Peyer's patch (tissue), 4 donors: ENCODE measurements at regions not wholly inside any gene's neighbourhood (a gene's known extent, or its start where the extent isn't known, plus 50 kb on each side); places are given as distances from the start of the nearest gene placed in this dataset.

Source experiments
- DNase-seq, 3 donors: peaks; one replicate each; pipeline ENCODE4 v3.0.0-alpha.2; 2017 to 2019
- H3K27ac ChIP-seq, 4 donors: fragments of 200-600 bp; sonication (generic); one replicate each; pipeline ENCODE4 v1.5.1; 2016 to 2019
- H3K27me3 ChIP-seq, 2 donors: fragments of 200-600 bp; sonication (generic); one replicate each; pipeline ENCODE4 v1.5.1; 2019
- H3K36me3 ChIP-seq, 3 donors: fragments of 200-600 bp; sonication (generic); one replicate each; pipeline ENCODE4 v1.5.1; 2016 to 2019
- H3K4me1 ChIP-seq, 4 donors: fragments of 200-600 bp; sonication (generic); one replicate each; pipeline ENCODE4 v1.5.1; 2016 to 2019
- H3K4me3 ChIP-seq, 4 donors: fragments of 200-600 bp; sonication (generic); 1 replicate in 3 of 4; 2 replicates in 1 of 4; pipeline ENCODE4 v1.5.1; 2016 to 2019; ENCODE audit warnings: mild to moderate bottlenecking in 1 of 4
- H3K9me3 ChIP-seq, 4 donors: fragments of 200-600 bp; sonication (generic); one replicate each; pipeline ENCODE4 v1.5.1; 2016 to 2019; ENCODE audit warnings: mild to moderate bottlenecking in 1 of 4
- POLR2A ChIP-seq, 2 donors: fragments of 450-650 bp; IDR thresholded peaks; one replicate each; pipeline ENCODE4 v1.5.1; 2017; ENCODE audit warnings: antibody characterized with exemption in 2 of 2, mild to moderate bottlenecking in 2 of 2, moderate library complexity in 2 of 2
- TF ChIP-seq, protein P1 (sequence below), 6 experiments: fragments of 450-650 bp in 4 of 6; fragments of 200-600 bp in 2 of 6; sonication (generic) in 1 of 6; IDR thresholded peaks; one replicate each; pipeline ENCODE4 v1.5.1; 2017 to 2019; ENCODE audit warnings: antibody characterized with exemption in 6 of 6, mild to moderate bottlenecking in 3 of 6, moderate library complexity in 1 of 6

DNA sequence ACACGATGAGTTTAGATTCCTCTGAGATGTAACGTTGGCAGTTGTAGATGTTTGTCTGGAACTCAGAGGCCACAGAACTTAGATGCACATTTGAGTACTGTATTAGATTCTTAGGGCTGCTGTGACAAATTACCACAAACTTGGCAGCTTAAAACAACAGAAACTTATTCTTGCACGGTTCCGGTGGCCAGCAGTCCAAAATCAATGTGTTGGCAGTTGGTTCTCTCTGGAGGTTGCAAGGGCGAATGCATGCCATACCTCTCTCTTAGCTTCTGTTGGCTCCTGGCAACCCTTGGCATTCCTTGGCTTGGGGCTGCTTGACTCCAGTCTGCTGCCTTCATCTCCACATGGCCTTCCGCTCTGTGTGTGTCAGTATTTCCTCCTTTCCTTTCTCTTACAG is 118.9 kb downstream of the C12orf75 start:
- Histone ChIP-seq H3K36me3 (no peaks in the 10 kb centered on the region), H3K27me3 (no peaks in the 10 kb centered on the region)
- TF ChIP-seq, protein P1, sequence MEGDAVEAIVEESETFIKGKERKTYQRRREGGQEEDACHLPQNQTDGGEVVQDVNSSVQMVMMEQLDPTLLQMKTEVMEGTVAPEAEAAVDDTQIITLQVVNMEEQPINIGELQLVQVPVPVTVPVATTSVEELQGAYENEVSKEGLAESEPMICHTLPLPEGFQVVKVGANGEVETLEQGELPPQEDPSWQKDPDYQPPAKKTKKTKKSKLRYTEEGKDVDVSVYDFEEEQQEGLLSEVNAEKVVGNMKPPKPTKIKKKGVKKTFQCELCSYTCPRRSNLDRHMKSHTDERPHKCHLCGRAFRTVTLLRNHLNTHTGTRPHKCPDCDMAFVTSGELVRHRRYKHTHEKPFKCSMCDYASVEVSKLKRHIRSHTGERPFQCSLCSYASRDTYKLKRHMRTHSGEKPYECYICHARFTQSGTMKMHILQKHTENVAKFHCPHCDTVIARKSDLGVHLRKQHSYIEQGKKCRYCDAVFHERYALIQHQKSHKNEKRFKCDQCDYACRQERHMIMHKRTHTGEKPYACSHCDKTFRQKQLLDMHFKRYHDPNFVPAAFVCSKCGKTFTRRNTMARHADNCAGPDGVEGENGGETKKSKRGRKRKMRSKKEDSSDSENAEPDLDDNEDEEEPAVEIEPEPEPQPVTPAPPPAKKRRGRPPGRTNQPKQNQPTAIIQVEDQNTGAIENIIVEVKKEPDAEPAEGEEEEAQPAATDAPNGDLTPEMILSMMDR (IDR thresholded peaks at IDR 0.05), result no peak
- TF ChIP-seq POLR2A (IDR thresholded peaks at IDR 0.05), result no peak

DNA sequence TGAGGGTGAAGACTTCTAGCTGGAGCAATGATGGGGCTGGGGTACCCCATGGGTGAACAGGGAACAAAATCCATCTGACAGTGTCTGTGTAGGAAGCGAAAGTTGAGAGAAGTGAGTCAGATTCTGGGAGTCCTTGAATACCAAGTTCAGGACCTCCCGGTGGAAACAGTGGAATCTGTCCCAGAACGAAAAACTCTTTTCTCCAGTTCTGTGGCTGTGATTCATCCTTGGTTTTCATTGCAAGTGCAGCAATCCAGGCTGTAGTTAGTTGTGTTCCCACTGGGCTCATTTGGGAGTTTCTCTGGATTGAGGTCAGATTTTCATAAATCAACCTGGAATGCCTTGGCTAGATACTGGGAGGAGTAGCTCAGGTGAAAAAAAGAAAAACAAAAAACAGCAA is 120.7 kb downstream of the C12orf75 start:
- no peak for DNase-seq
- Histone ChIP-seq H3K4me1 (no peaks in the 10 kb centered on the region), H3K27ac (no peak overlapping the region), H3K4me3 (no peak overlapping the region), H3K9me3 (no peaks in the 10 kb centered on the region), H3K27me3 (no peaks in the 10 kb centered on the region), H3K36me3 (no peaks in the 10 kb centered on the region)
- TF ChIP-seq, protein P1 (IDR thresholded peaks at IDR 0.05), result no peak
- TF ChIP-seq POLR2A (IDR thresholded peaks at IDR 0.05), result no peak

More for the DNA sequence above, 118.9 kb downstream of the C12orf75 start:
- Histone ChIP-seq H3K4me1 (no peaks in the 10 kb centered on the region), H3K4me3 (no peak overlapping the region), H3K27ac (no peak overlapping the region), H3K9me3 (no peaks in the 10 kb centered on the region)
- no peak for DNase-seq

DNA sequence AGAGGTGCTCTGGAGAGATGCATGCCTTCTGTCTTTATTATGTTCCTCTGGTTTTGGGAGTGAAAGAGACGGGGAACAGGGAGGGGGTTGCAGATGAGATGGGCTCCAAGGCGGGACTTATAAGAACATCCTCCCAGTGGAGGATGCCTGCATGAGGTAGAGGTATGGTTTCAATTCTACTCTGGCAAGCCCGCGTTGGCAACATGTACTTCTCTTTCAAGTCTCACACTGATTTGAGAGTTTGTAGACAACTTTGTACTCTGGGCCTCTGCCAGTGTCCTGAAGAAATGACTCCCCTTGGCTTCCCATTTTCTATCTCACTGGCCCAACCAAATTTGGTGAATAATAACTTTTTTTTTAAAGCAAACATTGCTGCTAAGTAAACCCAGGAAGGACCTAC is 121.3 kb downstream of the C12orf75 start:
- Histone ChIP-seq H3K9me3 (no peaks in the 10 kb centered on the region), H3K4me3 (no peak overlapping the region), H3K27ac (no peak overlapping the region), H3K27me3 (no peaks in the 10 kb centered on the region), H3K36me3 (no peaks in the 10 kb centered on the region), H3K4me1 (no peaks in the 10 kb centered on the region)
- no peak for DNase-seq
- TF ChIP-seq, protein P1 (IDR thresholded peaks at IDR 0.05), result no peak
- TF ChIP-seq POLR2A (IDR thresholded peaks at IDR 0.05), result no peak

DNA sequence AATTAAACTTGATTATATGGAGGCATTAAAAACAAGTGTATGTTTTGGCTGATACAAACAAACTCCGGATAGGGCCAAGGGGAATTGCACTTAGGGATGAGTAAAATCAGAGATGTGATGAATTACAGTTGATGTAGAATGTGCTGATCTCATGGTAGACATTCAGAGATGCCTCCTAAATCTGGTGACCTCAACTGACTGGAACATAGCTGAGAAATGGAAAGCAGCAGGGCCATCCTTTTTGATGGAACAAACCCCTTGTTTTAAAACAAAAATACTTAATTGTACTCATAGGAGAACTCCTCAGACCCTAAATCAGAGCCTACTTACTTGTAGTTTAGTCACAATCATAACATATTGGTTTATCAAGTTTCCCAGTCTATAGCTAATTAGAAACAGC is 122.8 kb downstream of the C12orf75 start:
- Histone ChIP-seq H3K27ac (no peak overlapping the region), H3K4me3 (no peak overlapping the region), H3K4me1 (no peaks in the 10 kb centered on the region), H3K36me3 (no peaks in the 10 kb centered on the region), H3K27me3 (no peaks in the 10 kb centered on the region), H3K9me3 (no peaks in the 10 kb centered on the region)
- DNase-seq, result no peak
- TF ChIP-seq, protein P1 (IDR thresholded peaks at IDR 0.05), result no peak
- no peak for TF ChIP-seq POLR2A (IDR thresholded peaks at IDR 0.05)

DNA sequence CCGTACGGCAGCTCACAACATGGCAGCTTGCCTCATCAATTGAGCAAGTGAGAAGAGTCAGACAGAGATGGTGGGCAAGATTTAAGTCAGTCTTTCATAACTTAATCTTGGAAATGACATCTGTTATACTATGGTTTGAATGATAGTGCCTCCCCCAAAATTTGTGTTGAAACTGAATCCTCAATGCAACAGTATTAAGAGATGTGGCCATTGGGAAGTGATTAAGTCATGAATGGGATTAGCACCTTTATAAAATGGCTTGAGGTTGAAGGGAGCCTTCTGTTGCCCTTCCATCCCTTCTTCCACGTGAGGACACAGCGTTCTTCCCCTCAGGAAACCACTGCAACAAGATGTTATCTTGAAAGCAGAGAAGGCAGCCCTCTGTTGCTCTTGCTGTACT is 124.2 kb downstream of the C12orf75 start:
- TF ChIP-seq, protein P1 (IDR thresholded peaks at IDR 0.05), result no peak
- no peak for TF ChIP-seq POLR2A (IDR thresholded peaks at IDR 0.05)
- Histone ChIP-seq H3K36me3 (no peaks in the 10 kb centered on the region), H3K27ac (no peak overlapping the region), H3K4me1 (no peaks in the 10 kb centered on the region), H3K9me3 (no peaks in the 10 kb centered on the region), H3K4me3 (no peak overlapping the region), H3K27me3 (no peaks in the 10 kb centered on the region)
- no peak for DNase-seq

DNA sequence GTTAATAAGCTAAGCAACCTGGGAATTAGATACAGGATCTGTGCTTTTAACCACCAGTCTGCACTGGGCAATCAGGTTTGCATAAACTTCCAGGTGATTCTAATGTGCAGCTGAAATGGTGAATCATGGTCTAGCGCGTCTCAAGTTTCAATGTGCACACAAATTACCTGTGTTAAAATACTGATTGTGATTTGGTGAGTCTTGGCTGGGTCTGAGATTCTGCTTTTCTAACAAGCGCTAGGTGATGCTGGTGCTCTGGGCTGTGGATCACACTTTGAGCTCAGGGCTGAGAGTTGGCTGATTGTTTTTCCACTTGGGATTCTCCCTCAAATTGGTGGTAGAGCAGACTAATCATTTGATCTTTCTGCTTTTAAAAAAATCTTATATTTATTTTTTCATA is 124.8 kb downstream of the C12orf75 start:
- Histone ChIP-seq H3K4me3 (no peak overlapping the region), H3K9me3 (no peaks in the 10 kb centered on the region), H3K36me3 (no peaks in the 10 kb centered on the region), H3K4me1 (no peaks in the 10 kb centered on the region), H3K27me3 (no peaks in the 10 kb centered on the region), H3K27ac (no peak overlapping the region)
- TF ChIP-seq POLR2A (IDR thresholded peaks at IDR 0.05), result no peak
- TF ChIP-seq, protein P1 (IDR thresholded peaks at IDR 0.05), result no peak
- no peak for DNase-seq
